Fibroblast of lung (primary cell): ENCODE measurements at regions not wholly inside any gene's neighbourhood (a gene's known extent, or its start where the extent isn't known, plus 50 kb on each side); places are given as distances from the start of the nearest gene placed in this dataset.

ENCODE experiments used
- EZH2 ChIP-seq: IDR thresholded peaks from 2 replicates; pipeline ENCODE4 v1.5.1; 2012; ENCODE audit warnings: low read length, control low read depth, mild to moderate bottlenecking; ENCODE audit errors: missing control alignments
- TF ChIP-seq, protein P1 (sequence below), 2 donors: IDR thresholded peaks in 1 of 2; conservative IDR thresholded peaks in 1 of 2; 1 replicate in 1 of 2; 2 replicates in 1 of 2; pipeline ENCODE4 v1.5.1; 2011 to 2012; ENCODE audit warnings: low read length in 2 of 2, control low read depth in 1 of 2, inconsistent platforms in 1 of 2, low read depth in 1 of 2, mild to moderate bottlenecking in 1 of 2

GRCh38 chr16:18059577-18059976, 277.0 kb downstream of the NPIPA8 start:
- TF ChIP-seq, protein P1, sequence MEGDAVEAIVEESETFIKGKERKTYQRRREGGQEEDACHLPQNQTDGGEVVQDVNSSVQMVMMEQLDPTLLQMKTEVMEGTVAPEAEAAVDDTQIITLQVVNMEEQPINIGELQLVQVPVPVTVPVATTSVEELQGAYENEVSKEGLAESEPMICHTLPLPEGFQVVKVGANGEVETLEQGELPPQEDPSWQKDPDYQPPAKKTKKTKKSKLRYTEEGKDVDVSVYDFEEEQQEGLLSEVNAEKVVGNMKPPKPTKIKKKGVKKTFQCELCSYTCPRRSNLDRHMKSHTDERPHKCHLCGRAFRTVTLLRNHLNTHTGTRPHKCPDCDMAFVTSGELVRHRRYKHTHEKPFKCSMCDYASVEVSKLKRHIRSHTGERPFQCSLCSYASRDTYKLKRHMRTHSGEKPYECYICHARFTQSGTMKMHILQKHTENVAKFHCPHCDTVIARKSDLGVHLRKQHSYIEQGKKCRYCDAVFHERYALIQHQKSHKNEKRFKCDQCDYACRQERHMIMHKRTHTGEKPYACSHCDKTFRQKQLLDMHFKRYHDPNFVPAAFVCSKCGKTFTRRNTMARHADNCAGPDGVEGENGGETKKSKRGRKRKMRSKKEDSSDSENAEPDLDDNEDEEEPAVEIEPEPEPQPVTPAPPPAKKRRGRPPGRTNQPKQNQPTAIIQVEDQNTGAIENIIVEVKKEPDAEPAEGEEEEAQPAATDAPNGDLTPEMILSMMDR (conservative IDR thresholded peaks at IDR 0.05 in 1 of 2, IDR thresholded peaks at IDR 0.05 in 1 of 2; ENCODE audit: low read depth in 1 of 2, low read length in 2 of 2) = no peak
- no peak for TF ChIP-seq EZH2
